ENCODE measurements at regions not wholly inside any gene's neighbourhood (a gene's known extent, or its start where the extent isn't known, plus 50 kb on each side); places are given as distances from the start of the nearest gene placed in this dataset.

DNA sequence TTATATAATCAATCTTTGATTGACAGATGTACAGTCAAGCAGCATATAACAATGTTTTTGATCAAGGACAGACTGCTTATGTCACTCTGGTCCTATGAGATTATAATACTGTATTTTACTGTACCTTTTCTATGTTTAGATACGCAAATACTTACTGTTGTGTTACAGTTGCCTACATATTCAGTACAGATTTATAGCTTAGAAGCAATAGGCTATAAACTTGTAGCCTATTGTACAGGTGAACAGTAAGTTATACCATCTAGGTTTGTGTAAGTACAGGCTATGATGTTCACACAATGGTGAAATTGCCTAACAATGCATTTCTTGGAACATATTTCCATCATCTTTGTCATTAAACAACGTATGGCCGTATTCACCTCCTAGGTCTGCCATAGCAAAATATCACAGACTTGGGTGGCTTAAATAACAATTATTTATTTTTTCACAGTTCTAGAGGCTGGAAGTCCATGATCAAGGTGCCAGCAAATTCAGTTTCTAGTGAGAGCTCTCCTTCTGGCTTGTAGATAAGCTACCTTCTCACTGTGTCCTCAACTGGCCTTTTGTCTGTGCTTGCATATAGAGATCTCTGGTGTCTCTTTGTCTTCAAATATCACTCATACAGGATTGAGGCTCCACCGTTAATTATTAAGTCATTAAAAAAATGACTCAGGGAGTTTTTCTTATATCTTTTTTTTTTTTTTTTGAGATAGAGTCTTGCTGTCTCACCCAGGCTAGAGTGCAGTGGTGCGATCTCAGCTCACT is 89.1 kb downstream of the EBLN2 start:
- Histone ChIP-seq H4K8ac (ENCODE audit: low read depth in 2 of 2, low read length in 2 of 2) (no peak overlapping the region), H2AK5ac (ENCODE audit: low read depth, low read length) (no peak overlapping the region), H3K79me1 (ENCODE audit: low read depth in 1 of 2, low read length in 2 of 2) (no peaks in the 10 kb centered on the region), H2AK9ac (replicated peaks; ENCODE audit: low read depth, low read length, poor library complexity) (no peak overlapping the region), H3K4me2 (ENCODE audit: low read depth, low read length) (no peak overlapping the region), H3K4me3 (ENCODE audit: insufficient read depth, low read depth, low read length) (no peak overlapping the region), H3K56ac (ENCODE audit: extremely low read depth, insufficient read depth, low read length) (no peak overlapping the region), H2BK5ac (ENCODE audit: low read depth, low read length, poor library complexity, severe bottlenecking) (no peak overlapping the region), H3K9me3 (ENCODE audit: control insufficient read depth, insufficient read depth, low read length) (no peaks in the 10 kb centered on the region), H3K27me3 (ENCODE audit: control insufficient read depth, insufficient read depth, low read length) (peaks cover 6% of the 10 kb centered on the region; the same call in 1 of the 2 replicates), H2AFZ (replicated peaks; ENCODE audit: low read length, poor library complexity) (no peak overlapping the region), H3K9me1 (ENCODE audit: insufficient read depth, low read length) (no peaks in the 10 kb centered on the region), H3K18ac (ENCODE audit: low read depth, low read length) (no peak overlapping the region), H2BK15ac (ENCODE audit: low read depth, low read length) (no peak overlapping the region), H3K23ac (ENCODE audit: low read depth, low read length) (no peak overlapping the region), H4K20me1 (ENCODE audit: insufficient read depth, low read length) (no peaks in the 10 kb centered on the region), H3K36me3 (ENCODE audit: control insufficient read depth, insufficient read depth, low read length) (no peaks in the 10 kb centered on the region), H4K91ac (ENCODE audit: insufficient read depth, low read depth, low read length) (no peak overlapping the region), H3K9ac (ENCODE audit: low read depth, low read length) (no peak overlapping the region), H3K4me1 (ENCODE audit: control insufficient read depth, insufficient read depth, low read length) (no peaks in the 10 kb centered on the region), H4K5ac (ENCODE audit: low read depth, low read length) (no peak overlapping the region), H2BK120ac (ENCODE audit: low read depth, low read length) (no peak overlapping the region), H3K14ac (replicated peaks; ENCODE audit: low read depth, low read length) (no peak overlapping the region), H3K4ac (ENCODE audit: low read depth, low read length) (no peak overlapping the region), H2BK20ac (ENCODE audit: low read depth, low read length) (no peak overlapping the region), H3K27ac (ENCODE audit: insufficient read depth, low read length) (no peak overlapping the region)
- TF ChIP-seq MXI1 (IDR thresholded peaks at IDR 0.05; ENCODE audit: borderline replicate concordance, low read depth, low read length) (no peak), CHD1 (IDR thresholded peaks at IDR 0.05; ENCODE audit: low read depth, low read length) (no peak), SMC3 (IDR thresholded peaks at IDR 0.05; ENCODE audit: low read depth, low read length) (no peak), BHLHE40 (IDR thresholded peaks at IDR 0.05; ENCODE audit: low read depth, low read length) (no peak), FOS (IDR thresholded peaks at IDR 0.05; ENCODE audit: low read depth, low read length) (no peak), NFE2L2 (IDR thresholded peaks at IDR 0.05; ENCODE audit: low read depth, low read length) (no peak), RAD21 (IDR thresholded peaks at IDR 0.05; ENCODE audit: low read length) (no peak), RFX5 (IDR thresholded peaks at IDR 0.05; ENCODE audit: low read depth, low read length) (no peak), POLR2A (IDR thresholded peaks at IDR 0.05; ENCODE audit: low read depth, low read length) (no peak), MAFK (IDR thresholded peaks at IDR 0.05; ENCODE audit: low read depth, low read length) (no peak), CEBPB (IDR thresholded peaks at IDR 0.05; ENCODE audit: low read depth, low read length) (no peak), RCOR1 (IDR thresholded peaks at IDR 0.05; ENCODE audit: insufficient replicate concordance, low read length) (no peak), MAZ (IDR thresholded peaks at IDR 0.05; ENCODE audit: borderline replicate concordance, low read depth, low read length) (no peak)
- TF ChIP-seq, protein P1, sequence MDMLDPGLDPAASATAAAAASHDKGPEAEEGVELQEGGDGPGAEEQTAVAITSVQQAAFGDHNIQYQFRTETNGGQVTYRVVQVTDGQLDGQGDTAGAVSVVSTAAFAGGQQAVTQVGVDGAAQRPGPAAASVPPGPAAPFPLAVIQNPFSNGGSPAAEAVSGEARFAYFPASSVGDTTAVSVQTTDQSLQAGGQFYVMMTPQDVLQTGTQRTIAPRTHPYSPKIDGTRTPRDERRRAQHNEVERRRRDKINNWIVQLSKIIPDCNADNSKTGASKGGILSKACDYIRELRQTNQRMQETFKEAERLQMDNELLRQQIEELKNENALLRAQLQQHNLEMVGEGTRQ (IDR thresholded peaks at IDR 0.05; ENCODE audit: low read depth, low read length): no peak
- TF ChIP-seq, protein P2, sequence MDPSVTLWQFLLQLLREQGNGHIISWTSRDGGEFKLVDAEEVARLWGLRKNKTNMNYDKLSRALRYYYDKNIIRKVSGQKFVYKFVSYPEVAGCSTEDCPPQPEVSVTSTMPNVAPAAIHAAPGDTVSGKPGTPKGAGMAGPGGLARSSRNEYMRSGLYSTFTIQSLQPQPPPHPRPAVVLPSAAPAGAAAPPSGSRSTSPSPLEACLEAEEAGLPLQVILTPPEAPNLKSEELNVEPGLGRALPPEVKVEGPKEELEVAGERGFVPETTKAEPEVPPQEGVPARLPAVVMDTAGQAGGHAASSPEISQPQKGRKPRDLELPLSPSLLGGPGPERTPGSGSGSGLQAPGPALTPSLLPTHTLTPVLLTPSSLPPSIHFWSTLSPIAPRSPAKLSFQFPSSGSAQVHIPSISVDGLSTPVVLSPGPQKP (IDR thresholded peaks at IDR 0.05; ENCODE audit: borderline replicate concordance, low read depth, low read length): no peak
- TF ChIP-seq, protein P3, sequence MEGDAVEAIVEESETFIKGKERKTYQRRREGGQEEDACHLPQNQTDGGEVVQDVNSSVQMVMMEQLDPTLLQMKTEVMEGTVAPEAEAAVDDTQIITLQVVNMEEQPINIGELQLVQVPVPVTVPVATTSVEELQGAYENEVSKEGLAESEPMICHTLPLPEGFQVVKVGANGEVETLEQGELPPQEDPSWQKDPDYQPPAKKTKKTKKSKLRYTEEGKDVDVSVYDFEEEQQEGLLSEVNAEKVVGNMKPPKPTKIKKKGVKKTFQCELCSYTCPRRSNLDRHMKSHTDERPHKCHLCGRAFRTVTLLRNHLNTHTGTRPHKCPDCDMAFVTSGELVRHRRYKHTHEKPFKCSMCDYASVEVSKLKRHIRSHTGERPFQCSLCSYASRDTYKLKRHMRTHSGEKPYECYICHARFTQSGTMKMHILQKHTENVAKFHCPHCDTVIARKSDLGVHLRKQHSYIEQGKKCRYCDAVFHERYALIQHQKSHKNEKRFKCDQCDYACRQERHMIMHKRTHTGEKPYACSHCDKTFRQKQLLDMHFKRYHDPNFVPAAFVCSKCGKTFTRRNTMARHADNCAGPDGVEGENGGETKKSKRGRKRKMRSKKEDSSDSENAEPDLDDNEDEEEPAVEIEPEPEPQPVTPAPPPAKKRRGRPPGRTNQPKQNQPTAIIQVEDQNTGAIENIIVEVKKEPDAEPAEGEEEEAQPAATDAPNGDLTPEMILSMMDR (conservative IDR thresholded peaks at IDR 0.05; ENCODE audit: low read depth, low read length): no peak
- in situ Hi-C loops (cut with MboI; ENCODE audit: low sequenced_read_pairs) (no loop called here), intact Hi-C loops (cut with micrococcal nuclease) (no loop called here), dilution Hi-C loops (cut with HindIII; ENCODE audit: low sequenced_read_pairs, unreplicated experiment) (no loop called here)
- DNase-seq (no peak), ATAC-seq (ENCODE audit: low read depth) (no peak)
- POLR2A ChIA-PET (ENCODE audit: unreplicated experiment): no interaction called here
- WGBS, 2 experiments (ENCODE audit: extremely low coverage in 2 of 2, insufficient read length in 1 of 2): 70% methylated on average over 2 of the region's 5 CpGs; no CpG with 5 or more reads in 1 of the 2 experiments
- no TSS peak for BruUV-seq (replicated peaks)
- CTCF ChIA-PET: no interaction called here
